Mucosa of stomach (tissue), 1 donor: ENCODE measurements at regions not wholly inside any gene's neighbourhood (a gene's known extent, or its start where the extent isn't known, plus 50 kb on each side); places are given as distances from the start of the nearest gene placed in this dataset.
"Not testable (repeated sequence)": the region's sequence is repeated elsewhere in the genome, so short reads cannot be mapped to it uniquely, and the experiment has no call there.

Experiments used
- H3K27me3 ChIP-seq: one replicate; pipeline ENCODE4 v1.7.0; 2013; ENCODE audit warnings: mild to moderate bottlenecking, low read length; ENCODE audit not compliant: control insufficient read depth, insufficient read depth
- H3K36me3 ChIP-seq: one replicate; pipeline ENCODE4 v1.7.0; 2013; ENCODE audit warnings: low read length; ENCODE audit not compliant: control insufficient read depth, insufficient read depth
- H3K4me1 ChIP-seq: one replicate; pipeline ENCODE4 v1.7.0; 2013; ENCODE audit warnings: mild to moderate bottlenecking, low read length; ENCODE audit not compliant: control insufficient read depth, insufficient read depth
- H3K4me3 ChIP-seq: one replicate; pipeline ENCODE4 v1.7.0; 2013; ENCODE audit warnings: low read length
- H3K9ac ChIP-seq: one replicate; pipeline ENCODE4 v1.7.0; 2013; ENCODE audit warnings: mild to moderate bottlenecking, low read length, moderate library complexity
- H3K9me3 ChIP-seq: one replicate; pipeline ENCODE4 v1.7.0; 2013; ENCODE audit warnings: mild to moderate bottlenecking, low read length, moderate library complexity; ENCODE audit not compliant: control insufficient read depth
- donor health status: Pancreatic carcinoma.

- H3K36me3 ChIP-seq, result no peaks in the 10 kb centered on the region
- H3K9me3 ChIP-seq, result no peaks in the 10 kb centered on the region
- H3K4me1 ChIP-seq, result peaks cover 4% of the 10 kb centered on the region
- H3K4me3 ChIP-seq, result no peak overlapping the region
- no peak overlapping the region for H3K9ac ChIP-seq
- no peaks in the 10 kb centered on the region for H3K27me3 ChIP-seq
Observed at GRCh38 chr2:180707175-180707883, 273.1 kb upstream of the UBE2E3 start.

DNA sequence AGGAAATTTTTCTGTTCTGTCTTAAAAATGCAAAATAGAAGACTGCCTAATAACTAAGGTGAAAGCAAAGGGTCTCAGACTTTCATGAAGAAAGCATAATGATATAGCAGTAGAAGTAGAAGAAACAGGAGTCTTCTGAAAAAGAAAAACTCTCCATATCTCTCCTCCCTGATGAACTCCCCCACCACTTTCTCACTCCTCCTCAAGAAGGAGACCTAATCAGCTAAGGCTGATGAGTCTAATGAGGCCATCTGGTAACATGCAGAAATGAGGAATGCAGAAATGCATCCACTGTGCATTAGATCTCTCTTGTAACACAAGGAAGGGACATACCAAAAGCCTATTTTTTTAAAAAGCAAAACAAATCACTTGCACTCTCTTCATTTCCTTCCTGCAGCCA, 273.7 kb upstream of the UBE2E3 start:
- Histone ChIP-seq H3K4me3 (no peak overlapping the region), H3K9me3 (no peaks in the 10 kb centered on the region), H3K27me3 (no peaks in the 10 kb centered on the region), H3K36me3 (no peaks in the 10 kb centered on the region), H3K4me1 (peaks cover 4% of the 10 kb centered on the region), H3K9ac (no peak overlapping the region)

GRCh38 chr2:180705551-180705950, 274.9 kb upstream of the UBE2E3 start:
- Histone ChIP-seq H3K9ac (no peak overlapping the region), H3K9me3 (no peaks in the 10 kb centered on the region), H3K36me3 (no peaks in the 10 kb centered on the region), H3K4me3 (no peak overlapping the region), H3K4me1 (peaks cover 4% of the 10 kb centered on the region), H3K27me3 (no peaks in the 10 kb centered on the region)

DNA sequence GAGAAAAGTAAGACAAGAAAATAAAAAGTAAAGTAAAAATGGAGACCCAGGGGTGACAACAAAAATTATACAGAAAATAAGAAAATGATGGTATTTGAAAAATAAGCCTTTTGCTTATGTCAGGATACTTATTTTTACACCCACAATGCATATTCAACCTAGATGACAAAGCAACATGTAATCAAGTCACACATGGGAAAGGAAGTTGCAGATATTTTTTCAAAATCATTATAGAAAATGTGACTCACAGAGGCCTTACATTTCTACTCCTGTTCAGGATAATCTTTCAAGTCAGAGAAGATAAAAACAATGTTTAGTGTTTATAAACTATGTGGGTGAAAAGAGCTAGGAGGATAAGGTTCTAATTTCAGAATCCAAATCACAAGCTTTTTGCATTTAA, 275.3 kb upstream of the UBE2E3 start:
- Histone ChIP-seq H3K4me1 (peaks cover 4% of the 10 kb centered on the region), H3K36me3 (no peaks in the 10 kb centered on the region), H3K9ac (no peak overlapping the region), H3K9me3 (no peaks in the 10 kb centered on the region), H3K4me3 (no peak overlapping the region), H3K27me3 (no peaks in the 10 kb centered on the region)

GRCh38 chr2:180699657-180700361, 280.6 kb upstream of the UBE2E3 start:
- H3K27me3 ChIP-seq, result no peaks in the 10 kb centered on the region
- no peaks in the 10 kb centered on the region for H3K9me3 ChIP-seq
- H3K9ac ChIP-seq, result no peak overlapping the region
- H3K4me1 ChIP-seq, result no peaks in the 10 kb centered on the region
- H3K4me3 ChIP-seq, result no peak overlapping the region
- no peaks in the 10 kb centered on the region for H3K36me3 ChIP-seq

GRCh38 chr2:180698668-180699067, 281.7 kb upstream of the UBE2E3 start:
- H3K9ac ChIP-seq, result no peak overlapping the region
- no peak overlapping the region for H3K4me3 ChIP-seq
- no peaks in the 10 kb centered on the region for H3K27me3 ChIP-seq
- no peaks in the 10 kb centered on the region for H3K9me3 ChIP-seq
- H3K4me1 ChIP-seq, result no peaks in the 10 kb centered on the region
- H3K36me3 ChIP-seq, result no peaks in the 10 kb centered on the region

DNA sequence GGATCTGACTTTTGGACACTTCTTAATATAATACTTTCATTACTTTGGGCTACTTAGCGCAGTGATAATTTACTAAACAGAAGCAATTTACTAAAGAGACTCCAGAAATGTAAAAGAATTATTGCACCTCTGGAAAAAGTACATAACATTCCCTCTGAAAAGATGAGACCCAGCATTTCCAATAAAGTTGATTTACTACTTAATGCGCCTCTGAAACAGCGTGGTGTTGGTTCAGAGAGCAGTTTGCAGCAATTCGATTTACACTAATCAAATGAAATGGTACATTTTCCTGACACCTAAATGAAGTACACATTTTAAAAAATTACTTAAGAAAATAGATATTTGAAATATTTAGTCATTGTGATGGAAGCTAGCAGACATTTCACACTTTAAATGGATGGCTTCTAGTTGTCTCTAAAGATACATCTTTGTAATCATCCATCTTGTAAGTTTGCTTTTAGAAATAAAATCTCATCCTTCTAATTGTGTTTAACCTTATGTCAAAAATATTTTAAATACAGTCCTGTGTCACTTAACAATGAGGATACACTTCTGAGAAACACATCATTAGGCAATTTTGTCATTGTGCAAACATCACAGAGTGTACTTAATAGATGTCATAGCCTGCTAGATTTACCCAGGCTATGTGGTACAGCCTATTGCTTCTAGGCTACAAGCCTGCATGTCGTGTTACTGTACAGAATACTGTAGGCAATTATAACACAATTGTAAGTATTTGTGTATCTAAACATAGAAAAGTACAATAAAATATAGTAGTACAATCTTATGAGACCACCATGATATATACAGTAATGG, 284.6 kb upstream of the UBE2E3 start:
- no peak overlapping the region for H3K4me3 ChIP-seq

GRCh38 chr2:180694445-180695421, 285.7 kb upstream of the UBE2E3 start:
- Histone ChIP-seq H3K27me3 (no peaks in the 10 kb centered on the region), H3K4me1 (no peaks in the 10 kb centered on the region), H3K36me3 (no peaks in the 10 kb centered on the region), H3K9ac (no peak overlapping the region), H3K9me3 (no peaks in the 10 kb centered on the region), H3K4me3 (no peak overlapping the region)

More for the DNA sequence above, 284.6 kb upstream of the UBE2E3 start:
- Histone ChIP-seq H3K9ac (no peak overlapping the region), H3K36me3 (no peaks in the 10 kb centered on the region), H3K27me3 (no peaks in the 10 kb centered on the region), H3K4me1 (no peaks in the 10 kb centered on the region), H3K9me3 (no peaks in the 10 kb centered on the region)

GRCh38 chr2:180692322-180692721, 288.1 kb upstream of the UBE2E3 start:
- H3K36me3 ChIP-seq, result no peaks in the 10 kb centered on the region
- H3K27me3 ChIP-seq, result no peaks in the 10 kb centered on the region
- H3K4me1 ChIP-seq, result no peaks in the 10 kb centered on the region
- no peak overlapping the region for H3K4me3 ChIP-seq
- no peaks in the 10 kb centered on the region for H3K9me3 ChIP-seq
- no peak overlapping the region for H3K9ac ChIP-seq

DNA sequence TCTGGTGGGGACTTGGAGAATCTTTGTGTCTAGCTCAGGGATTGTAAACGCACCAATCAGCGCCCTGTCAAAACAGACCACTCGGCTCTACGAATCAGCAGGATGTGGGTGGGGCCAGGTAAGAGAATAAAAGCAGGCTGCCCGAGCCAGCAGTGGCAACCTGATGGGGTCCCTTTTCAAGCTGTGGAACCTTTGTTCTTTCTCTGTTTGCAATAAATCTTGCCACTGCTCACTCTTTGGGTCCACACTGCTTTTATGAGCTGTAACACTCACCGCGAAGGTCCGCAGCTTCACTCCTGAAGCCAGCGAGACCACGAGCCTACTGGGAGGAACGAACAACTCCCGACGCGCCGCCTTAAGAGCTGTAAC, 288.6 kb upstream of the UBE2E3 start:
- H3K9ac ChIP-seq, H3K4me3 ChIP-seq, H3K36me3 ChIP-seq, H3K4me1 ChIP-seq, H3K9me3 ChIP-seq, H3K27me3 ChIP-seq: not testable (repeated sequence)

- H3K9me3 ChIP-seq, H3K36me3 ChIP-seq, H3K9ac ChIP-seq, H3K4me1 ChIP-seq, H3K4me3 ChIP-seq, H3K27me3 ChIP-seq: not testable (repeated sequence)
Observed at GRCh38 chr2:180691186-180691854, 289.1 kb upstream of the UBE2E3 start.
